ENCODE measurements at regions not wholly inside any gene's neighbourhood (a gene's known extent, or its start where the extent isn't known, plus 50 kb on each side); places are given as distances from the start of the nearest gene placed in this dataset.
"Not testable (repeated sequence)": the region's sequence is repeated elsewhere in the genome, so short reads cannot be mapped to it uniquely, and the experiment has no call there.

GRCh38 chr7:4603843-4604231 lies 78.3 kb upstream of the FOXK1 start:
- POLR2A ChIA-PET = no interaction called here
- CTCF ChIA-PET = no interaction called here
- TF ChIP-seq CTCF (IDR thresholded peaks at IDR 0.05; ENCODE audit: control extremely low read depth, extremely low read depth, low read depth, missing control alignments) = no peak
- DNase-seq (ENCODE audit: extremely low spot score) = no peak

- DNase-seq (ENCODE audit: extremely low spot score) = no peak
- CTCF ChIA-PET = interaction anchor here (1.3 kb wide), 1 partner anchor 150 kb away, joined by 3 read pairs; no protein-coding TSS in a partner anchor
- POLR2A ChIA-PET = no interaction called here
- no peak for TF ChIP-seq CTCF (IDR thresholded peaks at IDR 0.05; ENCODE audit: control extremely low read depth, extremely low read depth, low read depth, missing control alignments)
Observed at GRCh38 chr7:4604456-4604940, 77.6 kb upstream of the FOXK1 start.

GRCh38 chr7:4606797-4607196 lies 75.3 kb upstream of the FOXK1 start:
- no peak for TF ChIP-seq CTCF (IDR thresholded peaks at IDR 0.05; ENCODE audit: control extremely low read depth, extremely low read depth, low read depth, missing control alignments)
- ChIA-PET POLR2A (no interaction called here), CTCF (interaction anchor here (1.0 to 2.4 kb wide), 2 partner anchors 35 to 148 kb away, joined by 3 to 10 read pairs; no protein-coding TSS in a partner anchor)
- DNase-seq (ENCODE audit: extremely low spot score) = peak; percentile 1

- CTCF ChIA-PET = interaction anchor here (1.0 to 2.4 kb wide), 2 partner anchors 34 to 148 kb away, joined by 3 to 10 read pairs; no protein-coding TSS in a partner anchor
- POLR2A ChIA-PET = no interaction called here
- DNase-seq (ENCODE audit: extremely low spot score) = no peak
- TF ChIP-seq CTCF (IDR thresholded peaks at IDR 0.05; ENCODE audit: control extremely low read depth, extremely low read depth, low read depth, missing control alignments) = no peak
Observed at GRCh38 chr7:4607311-4607729, 74.8 kb upstream of the FOXK1 start.

DNA sequence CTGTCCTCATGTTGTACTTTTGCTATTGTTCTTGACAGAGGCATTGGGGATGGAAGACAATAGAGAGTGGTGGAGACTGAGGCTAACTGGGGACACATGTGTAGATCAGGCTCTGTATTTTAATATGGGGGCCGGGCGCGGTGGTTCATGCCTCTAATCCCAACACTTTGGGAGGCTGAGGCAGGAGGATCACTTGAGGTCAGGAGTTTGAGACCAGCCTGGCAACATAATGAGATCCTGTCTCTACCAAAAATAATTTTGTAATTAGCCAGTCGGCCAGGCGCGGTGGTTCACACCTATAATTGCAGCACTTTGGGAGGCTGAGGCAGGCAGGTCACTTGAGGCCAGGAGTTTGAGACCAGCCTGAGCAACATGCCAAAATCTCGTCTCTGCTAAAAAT lies 72.5 kb upstream of the FOXK1 start:
- CTCF ChIA-PET = interaction anchor here (1.0 kb wide), 1 partner anchor 145 kb away, joined by 4 read pairs; no protein-coding TSS in a partner anchor
- POLR2A ChIA-PET; DNase-seq (ENCODE audit: extremely low spot score): not testable (repeated sequence)

GRCh38 chr7:4610768-4611467 lies 71.2 kb upstream of the FOXK1 start:
- CTCF ChIA-PET = interaction anchor here (0.9 to 1.7 kb wide), 10 partner anchors 15 to 204 kb away, joined by 3 to 6 read pairs (median 3); no protein-coding TSS in a partner anchor
- POLR2A ChIA-PET = no interaction called here
- DNase-seq (ENCODE audit: extremely low spot score) = peak; percentile 77
- peak; percentile 79 for TF ChIP-seq CTCF (IDR thresholded peaks at IDR 0.05; ENCODE audit: control extremely low read depth, extremely low read depth, low read depth, missing control alignments)

DNA sequence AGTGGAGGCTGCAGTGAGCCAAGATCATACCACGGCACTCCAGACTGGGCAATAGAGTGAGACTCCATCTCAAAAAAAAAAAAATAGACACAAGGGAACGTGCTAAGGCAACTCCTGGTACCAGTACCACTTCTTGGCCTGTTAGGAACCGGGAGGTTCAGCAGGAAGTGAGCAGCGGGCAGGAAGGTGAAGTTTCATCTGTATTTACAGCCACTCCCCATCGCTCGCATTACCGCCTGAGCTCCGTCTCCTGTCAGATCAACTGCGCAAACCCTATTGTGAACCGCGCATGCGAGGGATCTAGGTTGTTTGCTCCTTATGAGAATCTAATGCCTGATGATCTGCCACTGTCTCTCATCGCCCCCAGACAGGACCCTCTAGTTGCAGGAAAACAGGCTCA lies 69.9 kb upstream of the FOXK1 start:
- POLR2A ChIA-PET = no interaction called here
- no peak for DNase-seq (ENCODE audit: extremely low spot score)
- CTCF ChIA-PET = interaction anchor here (1.1 to 1.7 kb wide), 8 partner anchors 19 to 203 kb away, joined by 3 to 6 read pairs (median 3); no protein-coding TSS in a partner anchor
- TF ChIP-seq CTCF (IDR thresholded peaks at IDR 0.05; ENCODE audit: control extremely low read depth, extremely low read depth, low read depth, missing control alignments) = no peak

All from GM10248 (cell line).